ENCODE measurements at regions not wholly inside any gene's neighbourhood (a gene's known extent, or its start where the extent isn't known, plus 50 kb on each side); places are given as distances from the start of the nearest gene placed in this dataset.

- DNase-seq (ENCODE audit: low read depth in 4 of 6, low spot score in 6 of 6): no peak
- Histone ChIP-seq H3K36me3 (ENCODE audit: control insufficient read depth, insufficient read depth, low read length) (no peaks in the 10 kb centered on the region), H3K4me3 (ENCODE audit: low read depth, low read length) (no peak overlapping the region), H3K27ac (ENCODE audit: low read depth, low read length) (no peak overlapping the region), H3K4me1 (ENCODE audit: control insufficient read depth, insufficient read depth, low read length) (no peaks in the 10 kb centered on the region), H3K9me3 (ENCODE audit: control insufficient read depth, insufficient read depth, low read length) (peaks cover 3% of the 10 kb centered on the region), H3K27me3 (ENCODE audit: control insufficient read depth, insufficient read depth, low read length) (no peaks in the 10 kb centered on the region)
- 83% methylated on average over 1 of the region's 1 CpG for WGBS (ENCODE audit: insufficient coverage)
Observed at GRCh38 chr4:85218756-85219155, 252.3 kb upstream of the WDFY3 start.

GRCh38 chr4:85221606-85222005 lies 253.3 kb upstream of the ARHGAP24 start:
- Histone ChIP-seq H3K4me3 (ENCODE audit: low read depth, low read length) (no peak overlapping the region), H3K9me3 (ENCODE audit: control insufficient read depth, insufficient read depth, low read length) (peaks cover 3% of the 10 kb centered on the region), H3K27me3 (ENCODE audit: control insufficient read depth, insufficient read depth, low read length) (no peaks in the 10 kb centered on the region), H3K4me1 (ENCODE audit: control insufficient read depth, insufficient read depth, low read length) (no peaks in the 10 kb centered on the region), H3K27ac (ENCODE audit: low read depth, low read length) (no peak overlapping the region), H3K36me3 (ENCODE audit: control insufficient read depth, insufficient read depth, low read length) (no peaks in the 10 kb centered on the region)
- DNase-seq (ENCODE audit: low read depth in 4 of 6, low spot score in 6 of 6): no peak
- WGBS (ENCODE audit: insufficient coverage): 60% methylated on average over 1 of the region's 2 CpGs

GRCh38 chr4:85222561-85222960 lies 252.4 kb upstream of the ARHGAP24 start:
- Histone ChIP-seq H3K4me3 (ENCODE audit: low read depth, low read length) (no peak overlapping the region), H3K36me3 (ENCODE audit: control insufficient read depth, insufficient read depth, low read length) (no peaks in the 10 kb centered on the region), H3K27me3 (ENCODE audit: control insufficient read depth, insufficient read depth, low read length) (no peaks in the 10 kb centered on the region), H3K27ac (ENCODE audit: low read depth, low read length) (no peak overlapping the region), H3K4me1 (ENCODE audit: control insufficient read depth, insufficient read depth, low read length) (no peaks in the 10 kb centered on the region), H3K9me3 (ENCODE audit: control insufficient read depth, insufficient read depth, low read length) (peaks cover 3% of the 10 kb centered on the region)
- no peak for DNase-seq (ENCODE audit: low read depth in 4 of 6, low spot score in 6 of 6)
- 100% methylated on average over 2 of the region's 4 CpGs for WGBS (ENCODE audit: insufficient coverage)

- Histone ChIP-seq H3K9me3 (ENCODE audit: control insufficient read depth, insufficient read depth, low read length) (no peaks in the 10 kb centered on the region), H3K4me3 (ENCODE audit: low read depth, low read length) (no peak overlapping the region), H3K27me3 (ENCODE audit: control insufficient read depth, insufficient read depth, low read length) (no peaks in the 10 kb centered on the region), H3K27ac (ENCODE audit: low read depth, low read length) (no peak overlapping the region), H3K36me3 (ENCODE audit: control insufficient read depth, insufficient read depth, low read length) (no peaks in the 10 kb centered on the region), H3K4me1 (ENCODE audit: control insufficient read depth, insufficient read depth, low read length) (no peaks in the 10 kb centered on the region)
- 65% methylated on average over 2 of the region's 2 CpGs for WGBS (ENCODE audit: insufficient coverage)
- DNase-seq (ENCODE audit: low read depth in 4 of 6, low spot score in 6 of 6): no peak
Observed at GRCh38 chr4:85228264-85228663, 246.7 kb upstream of the ARHGAP24 start.

GRCh38 chr4:85233516-85233915 lies 241.4 kb upstream of the ARHGAP24 start:
- WGBS (ENCODE audit: insufficient coverage): 83% methylated on average over 1 of the region's 3 CpGs

GRCh38 chr4:85243857-85244256 lies 231.1 kb upstream of the ARHGAP24 start:
- no peak for DNase-seq (ENCODE audit: low read depth in 4 of 6, low spot score in 6 of 6)
- WGBS (ENCODE audit: insufficient coverage): 100% methylated on average over 1 of the region's 1 CpG
- H3K9me3 ChIP-seq (ENCODE audit: control insufficient read depth, insufficient read depth, low read length): no peaks in the 10 kb centered on the region
- H3K27ac ChIP-seq (ENCODE audit: low read depth, low read length): no peak overlapping the region
- H3K27me3 ChIP-seq (ENCODE audit: control insufficient read depth, insufficient read depth, low read length): no peaks in the 10 kb centered on the region
- no peak overlapping the region for H3K4me3 ChIP-seq (ENCODE audit: low read depth, low read length)
- H3K4me1 ChIP-seq (ENCODE audit: control insufficient read depth, insufficient read depth, low read length): no peaks in the 10 kb centered on the region
- H3K36me3 ChIP-seq (ENCODE audit: control insufficient read depth, insufficient read depth, low read length): no peaks in the 10 kb centered on the region

More at GRCh38 chr4:85233516-85233915, 241.4 kb upstream of the ARHGAP24 start:
- Histone ChIP-seq H3K4me3 (ENCODE audit: low read depth, low read length) (no peak overlapping the region), H3K27ac (ENCODE audit: low read depth, low read length) (no peak overlapping the region), H3K36me3 (ENCODE audit: control insufficient read depth, insufficient read depth, low read length) (no peaks in the 10 kb centered on the region), H3K27me3 (ENCODE audit: control insufficient read depth, insufficient read depth, low read length) (no peaks in the 10 kb centered on the region), H3K9me3 (ENCODE audit: control insufficient read depth, insufficient read depth, low read length) (no peaks in the 10 kb centered on the region), H3K4me1 (ENCODE audit: control insufficient read depth, insufficient read depth, low read length) (no peaks in the 10 kb centered on the region)
- peak in 1 of 6 donors; percentile 26 for DNase-seq (ENCODE audit: low read depth in 4 of 6, low spot score in 6 of 6)

GRCh38 chr4:85244638-85245037 lies 230.3 kb upstream of the ARHGAP24 start:
- Histone ChIP-seq H3K9me3 (ENCODE audit: control insufficient read depth, insufficient read depth, low read length) (no peaks in the 10 kb centered on the region), H3K27ac (ENCODE audit: low read depth, low read length) (no peak overlapping the region), H3K27me3 (ENCODE audit: control insufficient read depth, insufficient read depth, low read length) (no peaks in the 10 kb centered on the region), H3K36me3 (ENCODE audit: control insufficient read depth, insufficient read depth, low read length) (no peaks in the 10 kb centered on the region), H3K4me3 (ENCODE audit: low read depth, low read length) (no peak overlapping the region), H3K4me1 (ENCODE audit: control insufficient read depth, insufficient read depth, low read length) (no peaks in the 10 kb centered on the region)
- DNase-seq (ENCODE audit: low read depth in 4 of 6, low spot score in 6 of 6): no peak
- WGBS (ENCODE audit: insufficient coverage): no CpG with 5 or more reads among the region's 1 CpG

- no peaks in the 10 kb centered on the region for H3K9me3 ChIP-seq (ENCODE audit: control insufficient read depth, insufficient read depth, low read length)
- H3K27me3 ChIP-seq (ENCODE audit: control insufficient read depth, insufficient read depth, low read length): no peaks in the 10 kb centered on the region
- no peaks in the 10 kb centered on the region for H3K4me1 ChIP-seq (ENCODE audit: control insufficient read depth, insufficient read depth, low read length)
- H3K27ac ChIP-seq (ENCODE audit: low read depth, low read length): no peak overlapping the region
- no peaks in the 10 kb centered on the region for H3K36me3 ChIP-seq (ENCODE audit: control insufficient read depth, insufficient read depth, low read length)
- WGBS (ENCODE audit: insufficient coverage): 95% methylated on average over 21 of the region's 21 CpGs
- H3K4me3 ChIP-seq (ENCODE audit: low read depth, low read length): no peak overlapping the region
- DNase-seq (ENCODE audit: low read depth in 4 of 6, low spot score in 6 of 6): no peak
Observed at GRCh38 chr4:85246055-85246454, 228.9 kb upstream of the ARHGAP24 start.

- H3K4me1 ChIP-seq (ENCODE audit: control insufficient read depth, insufficient read depth, low read length): no peaks in the 10 kb centered on the region
- H3K27me3 ChIP-seq (ENCODE audit: control insufficient read depth, insufficient read depth, low read length): no peaks in the 10 kb centered on the region
- H3K9me3 ChIP-seq (ENCODE audit: control insufficient read depth, insufficient read depth, low read length): peaks cover 2% of the 10 kb centered on the region
- no peak overlapping the region for H3K27ac ChIP-seq (ENCODE audit: low read depth, low read length)
- WGBS (ENCODE audit: insufficient coverage): no CpG with 5 or more reads among the region's 4 CpGs
- DNase-seq (ENCODE audit: low read depth in 4 of 6, low spot score in 6 of 6): no peak
- H3K4me3 ChIP-seq (ENCODE audit: low read depth, low read length): no peak overlapping the region
- no peaks in the 10 kb centered on the region for H3K36me3 ChIP-seq (ENCODE audit: control insufficient read depth, insufficient read depth, low read length)
Observed at GRCh38 chr4:85250852-85251251, 224.1 kb upstream of the ARHGAP24 start.

GRCh38 chr4:85257817-85258370 lies 217.1 kb upstream of the ARHGAP24 start:
- H3K4me3 ChIP-seq (ENCODE audit: low read depth, low read length): no peak overlapping the region
- WGBS (ENCODE audit: insufficient coverage): no CpG with 5 or more reads among the region's 1 CpG
- peaks cover 2% of the 10 kb centered on the region for H3K9me3 ChIP-seq (ENCODE audit: control insufficient read depth, insufficient read depth, low read length)
- no peaks in the 10 kb centered on the region for H3K36me3 ChIP-seq (ENCODE audit: control insufficient read depth, insufficient read depth, low read length)
- DNase-seq (ENCODE audit: low read depth in 4 of 6, low spot score in 6 of 6): no peak
- H3K27ac ChIP-seq (ENCODE audit: low read depth, low read length): no peak overlapping the region
- no peaks in the 10 kb centered on the region for H3K4me1 ChIP-seq (ENCODE audit: control insufficient read depth, insufficient read depth, low read length)
- H3K27me3 ChIP-seq (ENCODE audit: control insufficient read depth, insufficient read depth, low read length): no peaks in the 10 kb centered on the region

Measured in spinal cord (tissue), 9 donors.